HG03135 (cell line): ENCODE measurements at regions not wholly inside any gene's neighbourhood (a gene's known extent, or its start where the extent isn't known, plus 50 kb on each side); places are given as distances from the start of the nearest gene placed in this dataset.
"Not testable (repeated sequence)": the region's sequence is repeated elsewhere in the genome, so short reads cannot be mapped to it uniquely, and the experiment has no call there.

Source experiments
- ATAC-seq: cut with Tn5 transposase; IDR thresholded peaks from one replicate; pipeline ENCODE4 v1.9.1; 2021; ENCODE audit warnings: mild to moderate bottlenecking, moderate library complexity; ENCODE audit not compliant: unreplicated experiment

DNA sequence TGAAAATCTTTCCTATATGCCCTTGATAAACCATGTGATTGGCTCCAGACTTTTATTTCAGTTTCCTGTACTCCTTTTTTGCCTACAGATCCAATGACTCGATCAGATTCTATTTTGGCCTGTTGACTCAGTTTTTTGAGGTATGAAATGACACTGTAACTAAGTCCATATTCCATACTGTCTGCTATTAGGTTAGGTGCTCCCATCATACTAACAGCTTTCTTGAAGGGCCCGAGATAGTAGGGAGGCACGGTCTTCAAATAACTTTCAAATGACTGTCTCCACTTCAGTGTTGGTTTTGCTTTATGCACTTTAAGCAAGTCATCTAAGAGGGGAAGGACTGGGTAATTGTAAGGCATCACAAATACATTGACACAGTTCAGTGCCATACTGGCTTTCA, 295.4 kb upstream of the DAB2 start:
- no peak for ATAC-seq

DNA sequence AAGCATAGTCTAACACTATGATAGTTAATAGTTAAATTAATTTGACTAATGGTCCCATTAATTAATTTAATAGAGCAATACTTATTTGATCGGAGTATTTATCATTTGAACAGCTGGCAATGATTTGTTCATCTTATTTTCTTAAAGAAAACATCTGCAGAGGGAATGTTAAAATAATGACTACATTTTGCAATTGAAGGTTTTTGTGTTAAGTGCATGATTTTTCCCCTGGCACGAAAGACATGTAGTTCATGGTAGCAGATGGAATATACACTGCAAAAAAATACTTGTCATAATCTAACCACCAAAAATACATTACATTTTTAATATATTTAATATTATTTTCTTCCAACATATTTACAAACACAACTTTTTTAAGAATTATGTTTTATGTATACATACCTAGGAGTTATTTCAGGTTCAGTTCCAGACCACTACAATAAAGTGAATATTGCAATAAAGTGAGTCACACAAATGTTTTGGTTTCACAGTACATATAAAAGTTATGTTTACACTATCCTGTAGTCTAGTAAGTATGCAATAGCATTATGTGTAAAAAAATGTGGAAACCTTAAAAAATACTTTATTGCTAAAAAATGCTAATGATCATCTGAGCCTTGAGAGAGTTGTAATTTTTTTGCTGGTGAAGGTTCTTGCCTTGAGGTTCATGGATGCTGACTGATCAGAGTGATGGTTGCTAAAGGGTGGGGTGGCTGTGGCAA, 292.6 kb upstream of the DAB2 start:
- ATAC-seq, result no peak

DNA sequence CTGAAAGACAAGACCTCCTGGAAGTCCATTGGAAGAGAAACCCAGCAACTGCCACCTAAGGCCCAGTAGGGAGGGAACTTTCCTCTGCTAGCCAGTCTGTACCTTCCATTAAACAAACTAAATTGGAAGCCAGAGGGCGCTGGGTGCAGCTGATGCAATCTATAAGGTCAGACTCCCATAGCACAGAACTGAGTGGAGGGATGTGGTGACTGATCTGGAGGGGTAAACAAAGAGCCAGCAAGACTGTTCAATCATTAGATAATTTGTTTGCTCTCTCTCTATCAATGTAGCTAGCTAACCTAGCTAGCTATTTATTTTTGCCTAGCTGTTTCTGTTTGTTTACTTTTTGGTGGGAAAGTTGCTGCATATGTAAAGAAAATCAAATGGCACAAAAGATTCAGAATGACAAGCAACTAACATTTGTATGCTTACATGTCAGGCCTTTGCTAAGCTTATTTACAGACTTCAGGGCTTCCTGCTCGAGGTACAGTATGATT, 291.8 kb upstream of the DAB2 start:
- ATAC-seq, result no peak

DNA sequence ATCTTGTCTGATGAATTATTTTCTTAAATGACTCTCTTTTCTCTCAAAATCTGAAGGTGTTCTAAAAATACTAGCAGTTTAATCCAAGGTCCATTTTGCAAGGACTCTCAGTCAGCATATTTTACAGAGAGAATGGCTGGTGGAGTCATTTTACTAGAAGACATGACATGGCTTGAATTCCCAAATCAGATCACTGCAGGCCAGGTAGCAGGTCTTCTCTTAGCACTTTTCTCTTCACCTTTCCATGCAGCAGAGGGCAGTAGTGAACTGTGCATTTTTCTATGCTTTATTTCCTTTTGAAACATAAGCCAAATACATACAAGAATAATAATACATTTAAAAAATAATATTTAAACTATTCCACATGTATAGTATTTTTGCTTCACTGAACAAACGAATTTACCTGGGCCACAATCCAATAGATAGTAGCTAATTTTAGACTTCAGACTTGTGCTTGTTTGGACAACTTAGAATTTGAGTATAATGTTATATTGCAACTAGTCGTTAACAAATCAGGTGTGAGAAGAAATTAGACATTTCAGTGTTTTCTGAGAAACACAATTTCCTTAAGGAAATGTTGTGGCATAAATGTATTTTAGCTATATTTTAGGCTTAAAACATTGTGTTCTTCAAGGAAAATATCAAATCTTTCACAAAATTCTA, 289.4 kb upstream of the DAB2 start:
- ATAC-seq, result no peak

DNA sequence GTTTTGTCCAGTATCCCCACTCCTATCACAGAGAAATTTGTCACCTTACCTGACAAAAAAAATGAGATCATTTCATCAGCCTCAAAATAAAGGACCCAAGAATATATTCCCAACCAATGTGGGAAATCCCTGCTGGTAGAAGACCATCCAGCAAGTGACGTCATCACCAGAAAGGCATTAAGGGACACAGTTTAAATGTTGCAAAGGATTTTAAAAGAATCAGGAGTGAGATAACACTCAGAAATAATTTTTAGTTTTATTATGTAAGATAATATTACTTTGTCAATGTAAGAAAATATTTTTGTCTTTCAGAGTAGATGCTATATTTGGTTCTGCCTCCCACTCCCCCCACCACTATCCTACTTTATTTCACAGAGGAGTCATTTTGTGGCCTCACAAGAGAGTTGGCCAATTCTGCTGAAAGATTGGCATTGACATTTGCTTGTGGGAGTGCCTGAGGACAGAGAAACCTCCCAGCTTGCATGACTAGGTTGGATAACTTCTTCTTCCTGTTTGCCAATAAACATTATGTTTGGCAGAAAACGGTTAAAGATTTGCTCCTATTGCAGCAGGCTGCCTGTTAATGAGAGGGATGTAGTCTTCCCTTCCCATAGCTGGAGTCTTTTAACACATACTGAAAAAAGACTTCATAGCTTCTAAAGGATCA, 288.6 kb upstream of the DAB2 start:
- no peak for ATAC-seq

DNA sequence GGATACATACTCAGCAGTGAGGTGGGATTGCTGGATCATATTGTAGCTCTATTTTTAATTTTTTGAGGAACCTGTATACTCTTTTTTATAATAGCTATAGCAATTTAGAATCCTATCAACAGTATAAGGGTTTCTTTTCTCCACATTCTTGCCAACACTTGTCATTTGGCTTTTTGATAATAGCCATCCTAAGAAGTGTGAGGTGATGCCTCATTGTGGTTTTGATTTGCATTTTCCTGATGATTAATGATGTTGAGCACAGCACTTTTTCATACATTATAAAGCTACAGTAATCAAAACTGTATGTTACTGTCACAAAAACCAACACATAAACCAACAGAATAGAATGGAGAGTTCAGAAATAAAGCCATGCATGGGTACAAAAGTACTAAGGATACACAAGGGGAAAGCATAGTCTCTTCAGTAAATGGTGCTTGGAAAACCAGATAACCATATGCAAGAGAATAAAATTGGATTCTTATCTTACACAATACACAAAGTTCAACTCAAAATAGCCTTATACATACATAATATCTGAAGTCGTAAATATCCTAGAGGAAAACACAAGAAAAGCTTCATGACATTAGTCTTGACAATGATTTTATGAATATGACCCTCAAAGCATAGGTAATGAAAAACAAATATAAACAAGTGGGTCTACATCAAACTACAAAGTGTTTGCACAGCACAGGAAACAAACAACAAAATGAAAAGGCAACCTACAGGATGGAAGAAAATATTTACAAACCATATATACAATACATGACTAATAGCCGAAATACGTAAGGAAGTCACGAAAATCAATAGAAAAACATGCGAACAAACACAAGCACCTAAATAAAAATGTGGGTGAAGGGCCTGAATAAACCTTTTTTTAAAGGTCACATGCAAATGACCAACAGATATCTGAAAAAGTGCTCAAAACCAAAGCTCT, 287.8 kb upstream of the DAB2 start:
- no peak for ATAC-seq

DNA sequence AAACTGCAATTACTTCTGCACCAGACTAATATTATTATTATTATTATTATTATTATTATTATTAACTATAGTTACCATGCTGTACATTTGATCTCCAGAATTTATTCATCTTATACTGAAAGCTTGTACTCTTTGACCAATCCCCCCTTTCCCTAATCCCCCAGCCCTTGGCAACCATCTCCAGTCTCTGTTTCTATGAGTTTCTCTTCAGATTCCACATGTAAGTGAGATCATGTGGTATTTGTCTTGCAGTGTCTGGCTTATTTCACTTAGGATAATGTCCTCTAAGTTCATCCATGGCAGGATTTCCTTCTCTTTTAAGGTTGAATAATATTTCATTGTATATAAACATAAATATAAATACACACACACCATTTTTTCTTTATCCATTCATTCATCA, 287.0 kb upstream of the DAB2 start:
- no peak for ATAC-seq

DNA sequence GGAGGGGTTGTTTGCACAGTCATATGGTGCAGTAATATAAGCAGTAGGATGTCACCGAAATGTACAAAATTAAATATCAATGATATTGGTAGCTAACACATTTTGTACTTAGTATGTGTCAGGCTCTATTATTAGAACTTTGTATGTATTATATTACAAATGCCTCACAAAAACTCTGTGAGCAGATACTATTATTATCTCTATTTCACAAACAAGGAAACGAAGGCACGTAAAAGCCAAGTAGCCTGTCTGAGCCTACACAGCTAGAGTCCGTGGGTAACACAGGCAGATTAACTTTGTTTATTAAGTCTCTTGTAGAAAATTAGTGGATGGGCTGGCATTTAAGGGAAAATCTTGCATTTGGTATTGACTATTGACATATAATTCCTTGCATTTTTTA, 284.3 kb upstream of the DAB2 start:
- no peak for ATAC-seq

DNA sequence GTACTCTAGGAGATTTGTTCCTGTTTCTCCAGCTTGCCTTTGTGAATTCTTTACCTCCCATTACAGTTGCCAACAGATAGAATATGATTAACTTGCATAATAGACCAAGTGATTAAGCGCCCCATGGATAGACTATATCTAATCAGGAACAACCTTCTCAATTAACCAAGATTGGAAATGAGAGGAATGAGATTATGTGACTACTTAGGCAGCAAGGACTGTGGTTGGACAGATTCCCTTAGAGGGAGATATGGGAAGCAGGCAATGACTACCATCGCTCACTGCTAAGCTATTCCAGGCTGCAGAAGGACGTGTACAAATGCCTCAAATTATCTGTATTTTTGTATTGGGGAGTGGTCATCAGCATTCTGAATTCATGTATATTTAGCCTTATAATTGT, 278.1 kb upstream of the DAB2 start:
- ATAC-seq, result no peak

DNA sequence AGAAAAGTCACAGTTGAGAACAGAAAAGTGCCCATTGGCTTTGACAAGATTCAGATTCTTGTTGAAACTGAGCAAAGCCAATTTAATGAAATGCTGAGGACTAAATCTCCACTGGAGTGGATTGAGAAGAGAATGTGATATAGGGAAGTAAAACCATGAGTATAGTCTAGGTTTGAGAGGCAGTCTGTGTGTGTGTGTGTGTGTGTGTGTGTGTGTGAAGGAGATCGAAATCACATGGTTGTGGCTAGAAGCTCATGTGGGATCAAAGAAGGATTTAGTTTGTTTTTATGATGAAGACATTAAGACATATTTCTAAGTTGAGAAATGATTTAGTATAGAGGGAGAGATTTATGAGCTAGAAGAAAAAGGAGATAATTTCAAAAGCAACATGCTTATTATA, 275.7 kb upstream of the DAB2 start:
- no peak for ATAC-seq

DNA sequence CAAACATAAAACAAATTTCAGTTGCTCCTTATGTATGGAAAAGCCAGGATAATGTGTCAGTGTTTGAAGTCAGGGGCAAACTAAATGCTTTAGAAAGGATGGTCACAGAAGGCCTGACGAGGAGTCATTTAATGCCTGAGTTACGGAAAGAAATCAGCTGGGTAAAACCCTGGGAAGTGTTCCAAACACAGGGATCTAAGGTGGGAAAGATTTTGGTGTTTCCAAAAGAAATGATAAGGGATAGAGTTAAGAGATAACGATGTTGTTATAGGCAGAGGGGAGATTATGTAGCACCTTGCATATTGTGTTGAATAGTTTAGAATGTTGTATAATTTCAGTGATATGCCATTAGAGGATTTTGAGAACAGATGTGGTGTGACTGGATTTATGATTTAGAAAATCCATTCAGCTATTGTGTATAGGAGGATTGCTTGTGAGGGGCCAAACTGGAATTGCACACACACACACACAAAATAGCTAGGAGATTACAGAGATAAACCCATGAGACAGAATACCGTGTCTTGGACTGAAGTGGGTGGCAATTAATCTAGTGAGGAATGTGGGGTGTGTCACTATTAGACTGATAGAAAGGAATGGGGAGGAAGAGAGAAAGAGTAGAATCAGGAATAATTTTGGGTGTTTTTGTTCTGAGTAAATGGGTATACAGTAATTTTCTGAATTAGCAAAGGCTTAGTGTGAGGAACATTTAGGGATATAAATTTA, 274.2 kb upstream of the DAB2 start:
- no peak for ATAC-seq

DNA sequence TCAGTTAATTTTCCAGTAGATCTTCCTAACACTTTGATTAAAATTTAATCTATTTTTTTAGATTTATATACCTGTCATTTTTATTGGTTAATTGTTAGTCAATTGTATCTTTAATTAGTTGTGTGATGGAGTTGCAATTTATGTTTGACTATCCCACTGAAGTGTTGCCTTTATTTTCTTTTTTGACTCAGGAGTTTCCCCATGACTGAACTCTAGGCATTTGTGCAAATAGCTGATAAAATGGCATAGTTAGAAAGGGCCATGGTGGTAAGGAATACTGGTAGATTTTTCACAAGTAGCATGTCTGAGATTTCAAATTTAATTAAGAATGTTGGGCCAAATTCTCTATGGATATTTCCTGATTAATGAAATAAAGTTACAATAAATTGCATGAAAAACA, 273.1 kb upstream of the DAB2 start:
- ATAC-seq, result no peak

DNA sequence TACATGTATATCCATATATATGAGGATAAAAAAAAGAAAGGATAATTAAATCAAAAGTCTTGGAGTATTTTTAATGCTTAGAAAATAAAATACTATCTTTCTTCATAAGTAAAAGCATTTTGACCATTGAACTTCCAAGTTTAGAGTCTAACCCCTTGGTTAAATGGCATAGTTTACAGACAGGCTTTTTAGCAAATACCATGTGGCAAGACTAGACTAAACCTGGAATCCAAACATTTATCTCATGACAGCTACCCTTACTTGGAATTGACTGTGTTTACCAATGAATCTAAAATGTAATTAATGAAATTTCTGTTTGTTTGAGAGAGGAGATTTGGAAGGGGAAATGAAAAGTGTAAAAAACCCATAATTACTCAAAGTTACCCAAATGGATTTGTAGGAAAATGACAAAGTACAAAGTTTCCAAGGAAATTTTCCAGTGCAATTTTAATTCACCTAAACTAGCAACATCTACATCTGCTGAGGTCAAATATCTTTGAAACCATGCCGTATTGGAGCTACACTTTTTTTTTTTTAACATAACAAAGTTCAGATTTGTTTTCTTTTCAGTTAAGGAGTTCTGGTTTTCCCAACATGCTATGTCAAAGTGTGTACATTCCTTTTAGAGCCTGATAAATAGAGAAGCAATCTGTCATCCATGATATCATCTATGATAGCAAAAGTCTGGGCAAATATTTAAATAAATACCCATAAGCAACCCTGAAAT, 272.1 kb upstream of the DAB2 start:
- ATAC-seq, result no peak

DNA sequence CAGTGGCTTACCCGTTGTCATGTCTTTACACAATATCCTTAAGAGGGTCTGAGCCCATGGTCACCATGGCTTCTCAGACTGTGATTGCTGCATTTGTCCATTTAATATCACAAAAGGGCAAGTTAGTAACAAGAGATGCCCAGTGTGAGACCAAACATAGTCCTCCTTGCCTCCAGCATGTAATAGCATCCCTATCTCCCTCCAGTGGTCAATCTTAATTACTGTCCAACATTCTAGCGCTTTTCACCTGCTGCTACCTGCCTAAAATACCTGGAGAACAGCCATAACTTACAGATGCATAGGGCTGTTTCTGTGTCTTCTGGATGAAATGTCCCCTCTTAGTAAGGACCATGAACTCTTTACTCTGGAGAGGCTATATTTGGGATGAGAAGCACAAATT, 267.2 kb upstream of the DAB2 start:
- ATAC-seq, result no peak

DNA sequence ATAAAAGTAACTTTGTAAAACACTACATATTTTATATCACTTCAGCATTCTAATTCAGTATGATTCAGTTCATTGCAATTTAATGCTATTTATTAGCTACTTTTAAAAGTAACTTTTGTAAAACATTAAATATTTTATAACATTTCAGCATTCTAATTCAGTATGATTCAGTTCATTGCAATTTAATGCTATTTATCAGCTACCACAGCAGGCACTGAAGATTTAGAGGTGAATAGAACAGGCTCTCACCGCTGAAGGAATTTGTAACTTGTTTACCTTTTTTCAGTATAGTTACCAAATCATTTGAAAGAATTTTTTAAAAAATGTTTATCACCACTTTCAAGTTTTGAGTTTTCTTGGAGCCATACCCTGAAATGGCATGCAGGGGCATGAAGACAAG, 266.4 kb upstream of the DAB2 start:
- ATAC-seq, result no peak

DNA sequence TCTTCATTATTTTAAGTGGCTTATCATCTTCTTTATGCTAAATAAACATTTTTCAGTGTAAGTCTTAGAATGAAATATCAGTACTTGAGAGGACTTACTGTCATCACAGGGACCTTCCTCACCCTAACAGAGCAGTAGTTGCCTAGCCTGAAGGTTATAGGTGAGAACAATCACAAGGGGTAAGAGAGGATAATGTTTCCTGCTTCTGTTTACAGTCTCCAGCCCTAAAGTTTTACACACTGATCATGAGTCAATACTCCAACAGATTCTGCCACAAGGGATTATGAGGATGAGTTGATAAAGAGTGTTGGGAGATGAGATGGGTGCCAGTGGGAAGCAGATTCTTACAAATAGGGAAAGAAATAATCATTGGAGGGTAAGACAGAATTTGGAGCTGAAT, 265.1 kb upstream of the DAB2 start:
- ATAC-seq, result no peak

DNA sequence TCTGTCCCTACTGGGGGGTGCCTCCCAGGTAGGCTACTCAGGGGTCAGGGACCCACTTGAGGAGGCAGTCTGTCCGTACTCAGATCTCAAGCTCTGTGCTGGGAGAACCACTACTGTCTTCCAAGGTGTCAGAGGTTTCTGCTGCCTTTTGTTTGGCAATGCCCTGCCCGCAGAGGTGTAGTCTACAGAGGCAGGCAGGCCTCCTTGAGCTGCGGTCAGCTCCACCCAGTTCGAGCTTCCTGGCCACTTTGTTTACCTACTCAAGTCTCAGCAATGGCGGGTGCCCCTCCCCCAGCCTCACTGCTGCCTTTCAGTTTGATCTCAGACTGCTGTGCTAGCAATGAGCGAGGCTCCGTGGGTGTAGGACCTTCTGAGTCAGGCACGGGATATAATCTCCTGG, 263.1 kb upstream of the DAB2 start:
- not testable (repeated sequence) for ATAC-seq

DNA sequence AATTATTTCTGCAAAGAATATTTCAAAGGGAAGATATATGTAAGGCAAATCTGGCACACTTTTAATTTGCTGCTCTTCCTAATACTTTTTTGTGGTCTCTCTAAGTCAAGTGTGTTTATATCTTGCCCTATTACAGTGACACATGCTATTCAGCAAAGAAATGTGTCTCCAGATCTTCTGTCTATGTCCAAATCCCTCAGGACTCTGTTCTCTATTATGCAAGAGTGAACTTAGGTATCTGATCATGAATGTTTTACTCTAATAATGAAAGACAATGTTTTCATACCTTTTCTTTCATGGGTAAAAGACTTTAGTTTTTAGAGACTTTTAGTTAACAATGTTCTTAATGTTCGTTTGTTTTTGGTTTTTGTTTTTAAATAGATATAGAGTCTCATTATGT, 255.4 kb upstream of the DAB2 start:
- ATAC-seq, result no peak

DNA sequence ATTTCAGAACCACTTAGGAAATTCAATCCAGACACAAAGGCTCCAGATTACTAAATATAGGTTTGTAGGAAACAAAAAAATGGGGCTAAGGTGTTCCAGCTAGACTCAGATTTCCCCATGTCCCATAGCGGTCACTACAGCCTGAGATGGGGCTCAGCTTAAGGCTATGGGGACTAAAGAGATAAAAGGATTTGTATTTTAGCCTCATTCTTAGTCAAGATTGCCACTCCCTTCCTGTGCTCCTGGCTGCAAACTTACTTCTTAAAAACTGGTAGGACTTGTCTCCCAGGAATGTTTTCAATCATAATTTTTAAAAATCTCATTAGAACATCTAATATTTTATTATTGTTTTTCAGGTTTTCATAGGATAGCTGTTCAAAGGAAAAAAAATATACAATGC, 253.8 kb upstream of the DAB2 start:
- no peak for ATAC-seq

DNA sequence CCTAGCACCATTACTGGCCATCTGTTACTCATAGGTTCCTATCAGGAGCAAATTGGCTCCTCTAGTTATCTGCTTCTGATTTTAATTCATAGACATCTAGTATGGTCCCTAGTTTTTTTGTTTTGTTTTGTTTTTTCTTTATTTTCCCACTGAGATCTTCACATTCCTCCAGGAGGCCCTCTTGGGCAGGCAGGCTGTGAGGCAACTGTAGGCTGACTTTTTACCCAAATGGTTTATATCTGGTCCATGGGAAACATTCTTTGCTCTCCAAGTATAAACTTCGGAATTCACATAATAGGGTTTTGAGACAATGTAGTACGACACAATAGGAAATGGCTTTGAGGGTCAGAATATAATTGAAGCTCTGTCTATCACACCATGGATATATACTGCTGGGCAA, 250.9 kb upstream of the DAB2 start:
- ATAC-seq, result no peak
